ENCODE measurements at regions not wholly inside any gene's neighbourhood (a gene's known extent, or its start where the extent isn't known, plus 50 kb on each side); places are given as distances from the start of the nearest gene placed in this dataset.

- TF ChIP-seq CTCF (IDR thresholded peaks at IDR 0.05; ENCODE audit: extremely low read depth in 1 of 2, insufficient read depth in 1 of 2, low read depth in 1 of 2, low read length in 2 of 2) (no peak), FOS (IDR thresholded peaks at IDR 0.05; ENCODE audit: borderline replicate concordance, insufficient read depth, low read length) (no peak), JUN (IDR thresholded peaks at IDR 0.05; ENCODE audit: borderline replicate concordance, insufficient read depth, insufficient read length, low read depth) (no peak), POLR2A (IDR thresholded peaks at IDR 0.05; ENCODE audit: low read depth, low read length) (no peak)
These were observed 114.3 kb upstream of the ZNF438 start for GRCh38 chr10:31145986-31146385.
